NCI-H2081 (cell line): ENCODE measurements at regions not wholly inside any gene's neighbourhood (a gene's known extent, or its start where the extent isn't known, plus 50 kb on each side); places are given as distances from the start of the nearest gene placed in this dataset.

ENCODE experiments used
- DNase-seq, 2 experiments: peaks; one replicate each; lab custom pipeline; 2025; lab: John Stamatoyannopoulos, UW

GRCh38 chr18:7349181-7349837 is 118.4 kb downstream of the LRRC30 start:
- no peak for DNase-seq

GRCh38 chr18:7358989-7359726 is 128.3 kb downstream of the LRRC30 start:
- DNase-seq: no peak

- DNase-seq: no peak
Observed at GRCh38 chr18:7360606-7361170, 129.8 kb downstream of the LRRC30 start.

- no peak for DNase-seq
Observed at GRCh38 chr18:7363338-7363737, 132.4 kb downstream of the LRRC30 start.

- no peak for DNase-seq
Observed at GRCh38 chr18:7366597-7366996, 135.7 kb downstream of the LRRC30 start.

GRCh38 chr18:7367336-7367735 is 136.4 kb downstream of the LRRC30 start:
- no peak for DNase-seq

- peak in 1 of 2 experiments; percentile 35 for DNase-seq
Observed at GRCh38 chr18:7369006-7369405, 138.1 kb downstream of the LRRC30 start.

GRCh38 chr18:7370375-7370774 is 139.5 kb downstream of the LRRC30 start:
- DNase-seq: no peak

GRCh38 chr18:7370802-7371201 is 139.9 kb downstream of the LRRC30 start:
- DNase-seq: no peak

- no peak for DNase-seq
Observed at GRCh38 chr18:7373441-7373840, 142.6 kb downstream of the LRRC30 start.

GRCh38 chr18:7381307-7381706 is 150.4 kb downstream of the LRRC30 start:
- DNase-seq: no peak

- no peak for DNase-seq
Observed at GRCh38 chr18:7382328-7383001, 151.6 kb downstream of the LRRC30 start.

GRCh38 chr18:7383002-7383980 is 152.4 kb downstream of the LRRC30 start:
- DNase-seq: no peak

- DNase-seq: peak in 1 of 2 experiments; percentile 41
Observed at GRCh38 chr18:7388741-7389140, 157.9 kb downstream of the LRRC30 start.

GRCh38 chr18:7390731-7391492 is 160.0 kb downstream of the LRRC30 start:
- DNase-seq: no peak

GRCh38 chr18:7393080-7393479 is 162.2 kb downstream of the LRRC30 start:
- DNase-seq: no peak

GRCh38 chr18:7394050-7394659 is 163.3 kb downstream of the LRRC30 start:
- DNase-seq: no peak

GRCh38 chr18:7395566-7395965 is 164.7 kb downstream of the LRRC30 start:
- DNase-seq: no peak

GRCh38 chr18:7413906-7414305 is 153.2 kb upstream of the PTPRM start:
- no peak for DNase-seq

GRCh38 chr18:7414459-7414858 is 152.7 kb upstream of the PTPRM start:
- no peak for DNase-seq
